CD4-positive, alpha-beta T cell (primary cell): ENCODE measurements at regions not wholly inside any gene's neighbourhood (a gene's known extent, or its start where the extent isn't known, plus 50 kb on each side); places are given as distances from the start of the nearest gene placed in this dataset.

Source experiments
- ATAC-seq: fragments of 200-7000 bp; cut with Tn5 transposase; one replicate; pipeline ENCODE4 v1.10.0; 2022; ENCODE audit warnings: mild to moderate bottlenecking; ENCODE audit not compliant: poor library complexity
- CTCF ChIA-PET: fragments of 350-600 bp; sonication (Branson Sonifier 250); formaldehyde crosslinking; loops from one replicate; lab custom pipeline; 2021; ENCODE audit warnings: antibody characterized with exemption, inconsistent platforms; lab: Charles Lee
- POLR2A ChIA-PET: fragments of 350-600 bp; sonication (Branson Sonifier 250); formaldehyde crosslinking; loops from one replicate; lab custom pipeline; 2021; ENCODE audit warnings: antibody characterized with exemption, inconsistent platforms; lab: Charles Lee
- DNase-seq, 14 experiments: peaks; one replicate each; pipeline ENCODE4 v3.0.0-alpha.2; 2013 to 2020; ENCODE audit warnings: mixed read lengths in 2 of 14
- H3K27ac ChIP-seq, 2 donors: one replicate each; pipeline versions ENCODE4 v1.5.1 to v1.7.0; 2013; ENCODE audit warnings: low read length in 2 of 2, low read depth in 1 of 2, mild to moderate bottlenecking in 1 of 2
- H3K27me3 ChIP-seq, 2 experiments: 1 replicate in 1 of 2; 2 replicates in 1 of 2; pipeline versions ENCODE4 v1.6.1 to v1.7.0; 2013; ENCODE audit warnings: low read length in 2 of 2, control low read depth in 1 of 2, mild to moderate bottlenecking in 1 of 2, moderate library complexity in 1 of 2; ENCODE audit not compliant: insufficient read depth in 2 of 2, control insufficient read depth in 1 of 2
- H3K36me3 ChIP-seq: one replicate; pipeline ENCODE4 v1.6.1; 2013; ENCODE audit warnings: low read length, control low read depth; ENCODE audit not compliant: insufficient read depth
- H3K4me1 ChIP-seq: one replicate; pipeline ENCODE4 v1.6.1; 2013; ENCODE audit warnings: low read length, control low read depth; ENCODE audit not compliant: insufficient read depth
- H3K4me3 ChIP-seq: one replicate; pipeline ENCODE4 v1.5.1; 2013; ENCODE audit warnings: mild to moderate bottlenecking, low read length, moderate library complexity
- H3K9me3 ChIP-seq, 2 experiments: 1 replicate in 1 of 2; 2 replicates in 1 of 2; pipeline versions ENCODE4 v1.6.1 to v1.7.0; 2013; ENCODE audit warnings: low read length in 2 of 2, mild to moderate bottlenecking in 2 of 2, control low read depth in 1 of 2, moderate library complexity in 1 of 2; ENCODE audit not compliant: control insufficient read depth in 1 of 2, insufficient read depth in 1 of 2
- H3K27ac Mint-ChIP-seq: one replicate; pipeline ENCODE4 v1.8.0; 2020; ENCODE audit warnings: mixed read lengths
- H3K27me3 Mint-ChIP-seq: one replicate; pipeline ENCODE4 v1.8.0; 2021; ENCODE audit warnings: mixed read lengths
- H3K36me3 Mint-ChIP-seq: one replicate; pipeline ENCODE4 v1.8.0; 2021; ENCODE audit warnings: low read depth, mixed read lengths
- H3K4me1 Mint-ChIP-seq: one replicate; pipeline ENCODE4 v1.8.0; 2021; ENCODE audit warnings: low read depth, mixed read lengths
- H3K4me3 Mint-ChIP-seq: one replicate; pipeline ENCODE4 v1.8.0; 2020; ENCODE audit warnings: mild to moderate bottlenecking, mixed read lengths
- H3K9me3 Mint-ChIP-seq: one replicate; pipeline ENCODE4 v1.8.0; 2020; ENCODE audit warnings: mixed read lengths
- intact Hi-C, 2 experiments: fragments of 100-400 bp; cut with DNase I in 1 of 2; cut with micrococcal nuclease in 1 of 2; formaldehyde crosslinking; loops; one replicate each; pipeline versions ENCODE4 v1.15.1 to v1.9.0; 2023 to 2025; cut with DNase I, micrococcal nuclease
- TF ChIP-seq, protein P1 (sequence below): fragments of 200-600 bp; IDR thresholded peaks from one replicate; pipeline ENCODE4 v1.8.0; 2022; ENCODE audit warnings: antibody characterized with exemption, mild to moderate bottlenecking

GRCh38 chr20:24895431-24895830 lies 53.6 kb upstream of the CST7 start:
- Histone ChIP-seq H3K4me1 (no peaks in the 10 kb centered on the region), H3K36me3 (no peaks in the 10 kb centered on the region), H3K27ac (no peak overlapping the region), H3K9me3 (peaks cover 13 to 24% of the 10 kb centered on the region in 2 experiments), H3K27me3 (no peaks in the 10 kb centered on the region), H3K4me3 (no peak overlapping the region)
- Mint-ChIP-seq H3K27me3 (no peaks in the 10 kb centered on the region), H3K4me1 (no peaks in the 10 kb centered on the region), H3K27ac (no peak overlapping the region), H3K9me3 (peaks cover 12% of the 10 kb centered on the region), H3K4me3 (no peak overlapping the region), H3K36me3 (no peaks in the 10 kb centered on the region)
- POLR2A ChIA-PET = no interaction called here
- CTCF ChIA-PET = no interaction called here
- TF ChIP-seq, protein P1, sequence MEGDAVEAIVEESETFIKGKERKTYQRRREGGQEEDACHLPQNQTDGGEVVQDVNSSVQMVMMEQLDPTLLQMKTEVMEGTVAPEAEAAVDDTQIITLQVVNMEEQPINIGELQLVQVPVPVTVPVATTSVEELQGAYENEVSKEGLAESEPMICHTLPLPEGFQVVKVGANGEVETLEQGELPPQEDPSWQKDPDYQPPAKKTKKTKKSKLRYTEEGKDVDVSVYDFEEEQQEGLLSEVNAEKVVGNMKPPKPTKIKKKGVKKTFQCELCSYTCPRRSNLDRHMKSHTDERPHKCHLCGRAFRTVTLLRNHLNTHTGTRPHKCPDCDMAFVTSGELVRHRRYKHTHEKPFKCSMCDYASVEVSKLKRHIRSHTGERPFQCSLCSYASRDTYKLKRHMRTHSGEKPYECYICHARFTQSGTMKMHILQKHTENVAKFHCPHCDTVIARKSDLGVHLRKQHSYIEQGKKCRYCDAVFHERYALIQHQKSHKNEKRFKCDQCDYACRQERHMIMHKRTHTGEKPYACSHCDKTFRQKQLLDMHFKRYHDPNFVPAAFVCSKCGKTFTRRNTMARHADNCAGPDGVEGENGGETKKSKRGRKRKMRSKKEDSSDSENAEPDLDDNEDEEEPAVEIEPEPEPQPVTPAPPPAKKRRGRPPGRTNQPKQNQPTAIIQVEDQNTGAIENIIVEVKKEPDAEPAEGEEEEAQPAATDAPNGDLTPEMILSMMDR = no peak
- DNase-seq (no peak), ATAC-seq (no peak)
- intact Hi-C loops = no loop called here

- Histone ChIP-seq H3K27me3 (no peaks in the 10 kb centered on the region), H3K27ac (no peak overlapping the region), H3K4me1 (no peaks in the 10 kb centered on the region), H3K36me3 (no peaks in the 10 kb centered on the region), H3K9me3 (peaks cover 13 to 28% of the 10 kb centered on the region in 2 experiments), H3K4me3 (no peak overlapping the region)
- Mint-ChIP-seq H3K36me3 (no peaks in the 10 kb centered on the region), H3K27me3 (no peaks in the 10 kb centered on the region), H3K4me3 (no peak overlapping the region), H3K4me1 (no peaks in the 10 kb centered on the region), H3K9me3 (peaks cover 12% of the 10 kb centered on the region), H3K27ac (no peak overlapping the region)
- ChIA-PET POLR2A (no interaction called here), CTCF (no interaction called here)
- intact Hi-C loops = no loop called here
- ATAC-seq (no peak), DNase-seq (no peak)
- TF ChIP-seq, protein P1 = no peak
Observed at GRCh38 chr20:24895898-24896658, 53.0 kb upstream of the CST7 start.

DNA sequence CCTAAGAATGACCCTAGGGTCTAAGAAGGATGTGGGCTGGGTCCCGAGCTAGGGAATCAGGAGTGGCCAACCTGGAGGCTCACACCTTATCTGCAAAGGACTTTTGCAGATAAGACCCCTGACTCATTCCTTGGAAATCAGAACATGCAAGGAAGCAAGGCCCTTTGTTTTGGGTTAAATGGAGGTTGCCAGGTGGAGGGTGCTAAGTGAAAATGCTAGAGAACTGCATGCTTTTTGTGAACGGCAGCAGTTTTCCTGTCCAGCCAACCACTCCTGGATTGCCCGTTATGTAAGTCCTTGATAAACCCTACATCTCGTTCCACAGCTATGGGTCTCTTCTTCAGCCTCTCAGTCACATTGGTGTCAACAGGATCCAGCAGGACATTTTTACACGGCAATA lies 52.1 kb upstream of the CST7 start:
- no peak overlapping the region for H3K4me3 ChIP-seq
- Mint-ChIP-seq H3K36me3 (no peaks in the 10 kb centered on the region), H3K4me3 (no peak overlapping the region), H3K27ac (no peak overlapping the region), H3K4me1 (no peaks in the 10 kb centered on the region), H3K27me3 (no peaks in the 10 kb centered on the region), H3K9me3 (peaks cover 12% of the 10 kb centered on the region)
- DNase-seq (no peak), ATAC-seq (no peak)
- intact Hi-C loops = no loop called here
- POLR2A ChIA-PET = no interaction called here
- no peak overlapping the region for H3K27ac ChIP-seq
- CTCF ChIA-PET = no interaction called here
- TF ChIP-seq, protein P1 = no peak
- H3K9me3 ChIP-seq = peaks cover 13 to 28% of the 10 kb centered on the region in 2 experiments
- no peaks in the 10 kb centered on the region for H3K4me1 ChIP-seq
- no peaks in the 10 kb centered on the region for H3K36me3 ChIP-seq
- no peaks in the 10 kb centered on the region for H3K27me3 ChIP-seq
